GM19455 (cell line): ENCODE measurements at regions not wholly inside any gene's neighbourhood (a gene's known extent, or its start where the extent isn't known, plus 50 kb on each side); places are given as distances from the start of the nearest gene placed in this dataset.

Experiments used
- ATAC-seq: cut with Tn5 transposase; IDR thresholded peaks from one replicate; pipeline ENCODE4 v1.9.1; 2021; ENCODE audit not compliant: unreplicated experiment

DNA sequence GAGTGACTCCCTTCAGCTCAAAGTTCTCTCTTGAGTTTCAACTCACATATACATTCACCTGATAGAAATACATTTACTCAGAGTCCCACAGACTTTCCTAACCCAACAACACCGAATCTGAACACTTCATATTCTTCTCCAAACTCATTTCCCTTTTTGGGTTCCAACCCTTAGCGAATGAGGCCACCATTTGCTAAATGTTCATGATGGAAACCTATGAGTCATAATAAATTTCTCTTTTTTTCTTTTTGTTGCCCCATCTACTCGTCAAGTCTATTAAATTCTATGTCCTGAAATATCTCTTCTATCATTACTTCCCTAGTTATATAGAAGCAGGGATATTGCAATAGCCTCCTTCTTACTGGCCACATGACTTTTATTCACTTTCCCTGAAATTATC, 100.1 kb downstream of the HLX start:
- ATAC-seq = no peak

DNA sequence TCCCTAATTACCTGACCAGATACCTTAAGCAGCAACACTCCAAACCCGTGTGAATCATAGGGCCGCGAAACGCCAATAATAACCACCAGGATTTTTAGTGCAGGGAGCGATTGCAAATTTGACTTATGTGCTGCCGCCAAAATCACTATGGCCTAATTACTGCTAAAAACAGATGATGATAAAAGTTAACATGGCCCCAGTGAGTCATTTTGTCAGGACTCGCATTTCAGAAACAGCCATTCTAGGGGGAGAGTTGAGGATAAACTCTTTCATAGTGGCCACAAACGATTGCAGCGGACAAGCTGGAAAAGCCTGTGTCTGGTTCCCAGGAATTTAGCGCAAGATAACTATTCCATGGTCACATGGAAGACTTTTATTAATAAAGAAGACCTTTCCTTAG, 103.4 kb downstream of the HLX start:
- no peak for ATAC-seq

DNA sequence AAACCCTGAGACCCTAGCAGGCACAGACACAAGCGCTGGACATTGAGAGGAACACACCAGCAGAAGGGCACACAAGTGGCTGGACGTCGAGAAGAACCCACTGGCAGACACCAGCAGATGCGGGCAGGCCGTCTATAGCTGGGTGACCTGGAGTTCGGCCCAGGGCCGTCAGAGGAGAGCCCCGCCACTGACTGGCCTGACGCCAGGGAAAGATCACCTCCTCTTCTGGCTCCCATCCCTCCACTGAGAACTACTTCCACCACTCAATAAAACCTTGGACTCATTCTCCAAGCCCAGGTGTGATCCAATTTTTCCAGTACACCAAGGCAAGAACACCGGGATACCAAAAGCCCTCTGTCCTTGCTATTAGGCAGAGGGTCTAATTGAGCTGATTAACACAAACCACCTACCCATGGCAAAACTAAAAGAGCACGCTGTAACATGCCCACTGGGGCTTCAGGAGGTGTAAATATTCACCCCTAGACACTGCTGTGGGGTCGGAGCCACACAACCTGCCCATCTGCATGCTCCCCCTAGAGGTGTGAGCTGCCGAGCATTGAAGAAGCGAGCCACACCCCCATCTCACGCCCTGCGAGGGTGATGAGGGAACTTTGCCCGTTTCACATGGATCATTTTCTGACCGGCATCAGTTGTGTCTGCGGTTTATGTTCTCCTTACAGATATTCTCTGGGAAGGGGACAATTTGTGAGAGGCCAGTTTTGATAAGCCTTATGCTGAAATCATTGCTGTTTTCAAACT, 104.8 kb downstream of the HLX start:
- ATAC-seq = no peak

DNA sequence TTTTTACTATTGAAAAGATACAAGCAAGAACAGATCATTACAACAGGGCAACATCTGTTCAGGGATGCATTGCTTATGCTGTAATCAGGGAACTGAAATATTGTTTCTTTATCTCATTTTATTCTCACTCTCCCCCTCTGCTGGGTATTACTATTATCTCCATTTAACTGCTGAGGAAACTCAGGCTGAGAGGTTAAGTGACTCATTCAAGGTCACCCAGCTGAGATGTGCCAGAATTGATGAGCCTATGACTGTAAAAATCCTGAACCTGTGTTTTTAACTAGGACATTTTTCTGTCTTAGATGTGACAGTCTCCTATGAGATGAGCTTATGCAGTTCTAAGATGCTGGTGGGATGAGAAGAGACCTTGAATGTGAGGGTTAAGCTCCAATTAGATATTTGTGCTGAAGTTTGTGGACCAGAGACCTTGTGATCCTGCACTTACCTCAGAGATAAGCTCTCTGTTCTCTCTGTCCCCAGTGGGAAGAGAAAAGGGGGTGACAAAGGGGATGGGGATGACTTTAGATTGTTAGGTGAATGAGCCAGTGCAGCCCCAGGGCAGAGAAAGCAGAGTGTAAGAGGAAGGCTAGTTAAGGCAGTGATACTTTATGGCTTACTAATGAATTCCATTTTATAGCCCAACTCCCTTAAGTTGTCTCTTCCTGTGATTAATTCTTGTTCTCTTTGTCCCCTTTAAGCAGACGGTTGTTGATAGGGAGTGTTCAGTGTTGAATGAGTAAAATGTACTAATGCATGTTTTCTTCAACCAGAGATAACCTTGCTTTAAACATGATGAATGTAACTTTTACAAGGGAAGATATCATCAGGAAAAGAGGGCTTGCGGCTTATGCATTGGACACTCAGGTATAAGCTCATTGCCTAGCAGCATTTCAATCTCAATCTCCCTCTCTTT, 111.4 kb downstream of the HLX start:
- no peak for ATAC-seq

DNA sequence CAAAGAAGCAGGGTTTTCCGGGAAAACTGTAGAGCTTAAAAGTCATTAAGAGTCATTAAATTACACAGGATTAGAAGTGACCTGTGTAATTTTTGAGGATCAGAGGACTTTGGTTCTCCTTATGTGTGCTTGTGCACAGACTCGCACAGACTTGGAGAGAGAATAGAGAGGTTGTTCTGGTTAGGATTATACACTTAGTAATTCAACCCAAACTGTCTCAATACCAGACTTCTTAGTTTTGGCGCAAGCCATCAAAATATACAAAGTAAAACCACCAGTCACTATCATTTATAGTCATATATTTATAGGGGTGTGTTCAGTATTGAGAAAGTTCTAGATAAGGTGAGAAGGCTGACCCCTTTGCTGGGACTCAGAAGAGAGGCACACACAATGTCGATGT, 112.3 kb downstream of the HLX start:
- ATAC-seq = no peak

DNA sequence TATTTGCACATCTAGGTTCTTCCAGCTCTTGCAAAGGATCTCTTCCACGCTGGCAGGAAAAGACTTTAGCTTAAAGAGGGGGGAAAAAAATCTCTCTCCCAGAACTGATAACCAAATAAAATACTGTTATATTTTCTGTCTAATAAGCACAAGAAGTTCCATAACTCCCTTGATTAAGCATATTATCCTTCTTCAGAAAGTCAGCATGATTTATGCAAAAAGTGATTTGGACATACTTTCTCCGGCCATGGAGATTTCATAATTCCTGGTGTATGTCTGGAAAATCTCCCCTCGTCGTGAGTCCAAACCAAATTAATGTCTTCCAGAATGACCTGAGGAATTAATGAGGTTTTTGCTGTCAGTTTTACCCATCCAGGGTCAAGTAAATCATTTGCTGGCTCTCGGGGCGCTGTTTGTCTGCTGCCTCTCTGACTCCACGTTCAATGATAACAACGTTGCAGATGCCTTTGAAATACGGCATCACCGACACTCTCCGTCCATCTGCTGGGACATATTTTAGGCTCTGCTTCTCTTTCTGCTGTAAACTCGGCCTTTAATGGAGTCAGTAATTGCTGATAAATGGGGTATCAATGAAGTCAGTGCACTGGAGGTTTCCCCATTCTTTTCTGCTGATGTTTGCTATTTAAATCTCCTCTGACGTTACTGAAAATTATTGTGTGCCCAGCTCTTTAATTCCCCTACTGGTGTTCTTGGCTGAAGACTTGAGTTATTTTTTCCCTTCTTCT, 112.9 kb downstream of the HLX start:
- ATAC-seq = no peak

GRCh38 chr1:220992705-220993052, 113.4 kb downstream of the HLX start:
- ATAC-seq = no peak

DNA sequence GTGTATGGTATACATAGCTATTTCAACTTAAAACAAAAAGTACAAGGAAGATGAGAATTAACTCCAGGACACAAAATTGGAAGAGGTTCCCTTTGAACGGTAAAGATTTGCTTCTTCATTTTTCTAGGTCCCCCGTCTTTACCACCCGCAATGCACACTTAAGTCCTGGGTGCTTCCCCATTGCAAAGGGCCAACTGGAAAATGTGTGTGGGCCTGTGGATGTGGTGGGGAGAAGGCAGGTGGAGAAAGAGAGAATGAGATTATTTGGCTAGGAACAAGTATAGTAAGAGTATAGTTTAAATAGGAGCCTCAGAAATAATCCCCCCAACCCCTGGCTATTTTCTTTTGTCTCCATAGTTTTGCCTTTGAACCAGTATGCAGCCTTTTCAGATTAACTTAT, 115.4 kb downstream of the HLX start:
- ATAC-seq = no peak

DNA sequence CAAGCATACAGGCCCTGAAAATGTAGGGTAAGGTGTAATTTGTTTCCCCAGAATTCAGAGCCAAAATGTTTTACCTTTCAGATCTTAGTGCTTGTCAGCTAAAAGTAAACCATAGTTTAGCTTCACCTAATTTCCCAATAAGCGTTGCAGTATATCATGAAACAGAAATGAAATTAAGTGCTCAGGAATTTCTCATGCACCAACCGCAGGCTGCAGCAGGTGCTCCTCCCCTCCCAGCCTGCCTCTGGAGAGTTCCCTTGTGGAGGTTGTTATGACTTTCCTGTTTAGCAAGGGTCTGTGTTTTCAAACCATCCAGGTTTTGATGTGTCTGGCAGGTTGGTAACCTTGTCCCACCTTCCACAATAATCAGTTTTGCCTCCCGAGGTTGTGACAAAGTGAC, 118.5 kb downstream of the HLX start:
- no peak for ATAC-seq

DNA sequence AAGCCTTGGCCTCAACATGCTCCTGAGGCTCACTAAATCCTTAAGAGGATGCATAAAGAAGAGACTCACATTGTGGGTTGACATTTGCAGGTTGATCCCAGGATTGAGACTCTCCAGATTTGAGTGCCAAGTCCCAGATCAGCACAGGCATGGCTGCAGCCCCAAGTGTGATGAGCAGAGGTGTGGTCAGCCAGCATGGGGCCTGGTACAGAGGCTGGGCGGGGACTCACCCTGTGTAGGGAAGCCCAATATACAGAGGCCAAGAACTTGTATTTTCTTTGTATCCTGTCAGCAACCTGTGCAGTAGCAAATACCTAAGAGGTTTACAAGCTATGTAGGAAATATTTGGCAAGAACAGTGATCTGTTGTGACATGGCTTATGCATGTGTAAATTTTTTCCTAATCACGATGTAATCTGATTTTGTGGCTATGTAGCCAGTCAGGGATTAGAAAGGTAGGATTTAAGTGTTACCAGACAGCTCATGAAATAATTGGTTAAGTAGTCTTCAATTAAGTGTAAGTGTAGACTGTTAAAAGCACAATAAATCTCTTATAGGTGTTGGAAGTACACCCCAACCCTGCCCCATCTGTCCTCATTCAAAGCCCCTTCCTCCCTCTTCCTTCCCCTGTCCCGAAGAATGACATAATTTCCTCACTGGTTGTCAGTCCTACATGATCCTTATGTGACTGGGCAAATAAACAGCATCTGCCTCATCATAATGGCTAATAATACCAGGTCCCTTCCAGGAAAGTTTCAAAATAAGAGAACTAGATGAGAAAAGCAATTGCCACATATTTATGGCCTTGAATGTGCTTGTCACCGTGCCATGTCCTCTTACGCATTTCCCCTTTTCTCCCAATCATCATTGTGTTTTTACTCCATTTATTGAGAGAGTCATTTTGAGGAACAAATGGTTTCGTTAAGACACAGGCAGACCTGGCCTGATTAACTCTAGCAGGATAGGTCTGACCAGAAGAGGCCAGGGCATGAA, 120.9 kb downstream of the HLX start:
- ATAC-seq = no peak

DNA sequence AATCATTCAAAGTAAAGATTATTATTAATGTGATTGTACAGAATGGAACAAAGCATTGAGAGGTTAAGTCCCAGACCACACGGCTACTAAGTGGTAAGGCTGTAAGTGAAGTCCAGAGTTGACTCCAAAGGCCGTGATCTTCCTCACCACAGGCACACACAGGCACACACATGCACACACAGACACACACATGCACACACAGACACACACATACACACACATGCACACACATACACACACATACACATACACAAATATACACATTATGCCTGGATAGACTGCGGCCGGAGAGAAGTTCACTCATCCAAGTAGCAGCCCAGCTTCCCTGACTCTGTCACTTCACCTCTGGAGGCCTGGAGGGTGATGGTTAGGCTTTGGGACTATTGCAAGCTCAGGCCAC, 121.9 kb downstream of the HLX start:
- ATAC-seq = no peak

- no peak for ATAC-seq
Measured at GRCh38 chr1:221002601-221003000, 123.4 kb downstream of the HLX start.

DNA sequence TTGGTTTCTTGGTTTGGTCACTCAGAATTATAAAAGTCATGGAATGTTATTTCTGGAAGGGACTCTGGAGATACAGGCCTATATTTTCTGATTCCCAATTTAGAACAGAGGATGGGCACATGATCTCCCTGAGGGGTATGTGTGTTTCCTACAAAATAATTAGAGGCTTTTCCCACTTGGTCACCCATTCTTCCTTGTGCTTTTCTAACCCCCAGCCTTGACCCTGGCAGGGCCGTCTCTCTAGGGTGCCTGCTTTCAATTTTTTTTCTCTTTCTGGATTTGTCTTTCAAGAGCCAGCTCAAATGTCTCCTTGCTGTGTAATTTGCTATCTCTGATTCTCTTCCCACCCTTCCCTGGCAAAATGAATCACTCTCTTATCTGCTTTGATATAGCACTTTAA, 131.9 kb downstream of the HLX start:
- no peak for ATAC-seq

DNA sequence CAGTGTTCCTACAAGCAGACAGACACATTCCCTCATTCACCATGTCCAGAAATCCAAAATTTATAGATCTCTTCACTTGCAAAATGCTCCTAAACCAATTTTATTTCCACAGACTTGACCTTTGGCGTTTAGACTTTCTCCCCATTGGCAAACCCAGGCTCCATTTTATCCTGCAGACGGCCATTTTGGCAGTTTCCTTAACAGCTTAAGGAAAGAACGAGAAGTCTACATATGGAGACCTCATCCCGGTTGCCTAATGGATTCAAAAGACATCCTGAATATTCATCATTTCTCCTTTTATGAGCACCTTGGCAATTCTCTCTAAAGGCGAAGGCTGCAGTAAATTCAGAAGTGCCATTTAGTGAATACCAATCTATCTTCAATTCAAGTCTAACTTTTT, 132.9 kb downstream of the HLX start:
- ATAC-seq = no peak

GRCh38 chr1:221013691-221014660, 134.7 kb downstream of the HLX start:
- ATAC-seq = no peak

GRCh38 chr1:221015159-221015790, 136.0 kb downstream of the HLX start:
- ATAC-seq = no peak

DNA sequence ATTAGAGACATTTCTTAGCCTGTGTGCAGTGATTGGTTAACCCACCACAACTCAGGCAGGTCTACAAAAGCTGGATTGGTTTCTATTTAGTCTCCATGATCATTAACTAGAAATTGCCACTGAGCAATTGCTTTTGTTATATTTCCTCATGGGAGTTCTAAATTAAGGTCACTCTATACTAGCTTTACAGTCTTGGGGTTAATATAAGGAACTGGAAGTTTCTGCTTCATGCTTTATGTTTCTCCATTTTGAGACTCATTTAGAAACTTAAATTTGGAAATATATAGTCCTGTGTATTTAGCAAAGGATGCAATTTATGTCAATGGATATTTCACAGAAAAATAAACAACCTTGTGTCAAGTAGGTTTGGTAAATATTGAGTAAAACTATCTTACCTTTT, 137.5 kb downstream of the HLX start:
- ATAC-seq = no peak

DNA sequence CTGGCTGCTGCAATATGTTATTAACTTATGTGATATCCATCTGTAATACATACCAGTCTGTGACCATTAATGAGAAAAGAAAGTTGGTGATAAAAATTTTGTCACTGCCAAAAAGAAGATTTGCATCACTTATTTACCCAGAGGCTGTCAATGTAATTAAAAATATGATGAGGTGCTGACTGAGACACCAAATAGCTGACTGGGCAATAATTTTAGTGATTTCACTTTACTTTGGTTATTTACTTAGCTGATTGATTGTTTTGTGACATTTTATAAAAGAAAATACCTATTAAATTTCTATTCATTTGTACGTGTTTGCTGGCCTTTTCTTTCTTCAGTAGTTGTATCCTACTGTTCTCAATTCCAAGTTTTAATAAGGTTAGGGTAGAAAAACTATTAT, 139.2 kb downstream of the HLX start:
- ATAC-seq = no peak

- no peak for ATAC-seq
Measured at GRCh38 chr1:221022331-221022730, 143.1 kb downstream of the HLX start.
